Middle frontal gyrus (tissue), 1 donor: ENCODE measurements at regions not wholly inside any gene's neighbourhood (a gene's known extent, or its start where the extent isn't known, plus 50 kb on each side); places are given as distances from the start of the nearest gene placed in this dataset.
"Not testable (repeated sequence)": the region's sequence is repeated elsewhere in the genome, so short reads cannot be mapped to it uniquely, and the experiment has no call there.

Experiments used
- DNase-seq: peaks from one replicate; pipeline ENCODE4 v3.0.0-alpha.2; 2015; ENCODE audit warnings: low spot score; ENCODE audit errors: extremely low spot score

DNA sequence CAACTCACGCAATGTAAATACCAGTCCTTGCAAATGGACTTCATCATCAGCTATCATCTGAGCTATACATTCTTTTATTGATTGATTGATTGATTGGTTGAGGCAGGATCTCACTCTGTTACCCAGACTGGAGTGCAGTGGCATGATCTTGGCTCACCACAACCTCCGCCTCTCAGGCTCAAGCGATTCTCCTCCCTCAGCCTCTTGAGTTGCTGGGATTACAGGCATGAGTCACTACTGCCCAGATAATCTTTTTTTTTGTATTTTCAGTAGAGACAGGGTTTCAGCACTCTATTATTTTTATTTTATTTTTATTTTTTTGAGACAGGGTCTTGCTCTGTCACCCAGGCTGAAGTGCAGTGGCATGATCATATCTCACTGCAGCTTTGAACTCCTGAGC, 369.5 kb downstream of the MAT2B start:
- DNase-seq, result not testable (repeated sequence)

DNA sequence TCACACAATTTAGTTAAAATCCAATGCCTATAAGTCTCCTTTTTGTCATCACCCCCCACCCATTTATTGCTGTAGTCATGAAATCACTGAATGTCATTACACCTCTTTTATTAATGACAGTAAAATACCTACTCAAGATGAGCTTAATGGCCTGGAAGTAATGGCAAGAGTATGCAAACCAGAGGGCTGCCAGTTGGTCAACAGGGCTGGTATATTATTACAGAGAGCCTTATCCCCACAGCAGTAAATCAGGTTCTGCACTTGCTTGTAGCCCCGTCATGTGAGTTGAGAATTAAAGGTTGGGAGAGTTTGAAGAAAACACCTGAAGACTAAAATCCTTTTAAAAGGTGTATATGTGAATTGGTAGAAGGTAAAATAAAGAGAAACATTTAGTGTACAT, 372.4 kb downstream of the MAT2B start:
- no peak for DNase-seq

DNA sequence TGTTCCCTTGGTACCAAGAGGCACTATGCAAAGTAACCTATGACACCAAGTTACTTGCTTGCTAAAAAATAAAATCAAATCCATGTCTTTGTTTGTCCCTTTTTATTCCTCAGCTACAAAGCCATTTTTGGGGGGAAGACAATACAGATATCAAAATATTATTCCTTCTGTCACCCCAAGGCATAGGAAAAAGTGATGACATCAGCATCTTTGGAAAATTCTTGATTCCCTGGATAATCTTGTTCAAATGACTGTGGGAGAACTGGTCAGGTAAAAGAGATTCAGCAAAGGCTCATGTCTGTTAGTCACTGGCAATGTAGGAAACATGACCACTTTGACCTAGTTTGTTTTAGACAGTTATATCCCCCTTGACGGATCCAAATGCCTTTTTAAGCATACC, 373.1 kb downstream of the MAT2B start:
- DNase-seq, result no peak

DNA sequence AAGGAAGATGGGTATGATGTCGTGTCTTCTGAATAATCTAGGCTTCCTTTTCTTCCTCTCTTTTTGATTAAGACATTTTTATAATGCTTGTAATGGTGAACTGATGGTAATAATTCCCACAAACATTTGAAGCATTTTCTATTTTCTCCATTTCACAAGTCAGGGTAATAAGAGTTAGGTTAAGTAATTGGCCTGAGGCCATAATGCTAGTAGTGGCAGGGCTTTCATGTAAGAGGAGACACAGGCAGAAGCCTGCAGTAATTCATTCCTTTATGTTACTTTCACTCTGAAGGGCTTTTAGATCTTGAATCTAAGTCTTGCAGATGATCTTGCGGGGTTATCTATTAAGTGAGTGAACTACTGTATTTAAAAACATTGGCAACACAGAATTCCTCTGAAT, 374.9 kb downstream of the MAT2B start:
- DNase-seq, result no peak

DNA sequence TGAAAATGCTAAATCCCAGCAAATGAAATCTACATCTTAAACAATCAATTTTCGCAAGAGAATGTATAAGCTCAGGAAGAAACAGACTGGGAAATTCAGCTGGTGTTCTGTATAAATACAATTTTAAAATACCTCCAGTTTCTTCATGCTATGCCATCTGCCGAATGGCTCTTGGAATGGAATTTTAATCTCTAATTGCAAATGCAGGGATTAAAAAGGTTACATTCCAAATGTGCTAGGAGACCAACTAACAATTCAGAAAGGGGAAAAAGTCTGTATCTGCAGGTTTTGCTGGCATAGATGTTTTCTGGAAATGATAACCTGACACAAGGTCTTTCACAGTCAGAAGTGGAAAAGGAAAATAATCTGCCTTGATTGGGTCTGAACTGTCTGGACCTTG, 379.7 kb downstream of the MAT2B start:
- no peak for DNase-seq

DNA sequence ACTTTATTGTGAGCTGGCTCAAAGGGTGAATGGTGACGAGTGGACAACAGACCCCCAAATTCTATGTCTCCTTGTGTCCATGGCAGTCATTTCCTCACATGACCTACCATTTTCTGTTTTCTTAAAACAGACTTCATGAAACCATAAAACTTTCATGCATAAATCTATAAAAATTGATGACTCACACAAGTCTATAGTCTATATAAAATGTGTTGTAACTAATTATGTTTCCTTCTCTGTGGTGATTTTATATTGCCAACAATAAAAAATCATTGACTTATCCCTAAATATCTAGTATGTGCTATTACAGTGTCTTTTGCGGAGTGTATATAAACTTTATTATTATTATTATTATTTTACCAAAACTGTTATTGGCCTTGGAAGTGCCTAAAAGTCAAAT, 382.4 kb downstream of the MAT2B start:
- DNase-seq, result no peak

DNA sequence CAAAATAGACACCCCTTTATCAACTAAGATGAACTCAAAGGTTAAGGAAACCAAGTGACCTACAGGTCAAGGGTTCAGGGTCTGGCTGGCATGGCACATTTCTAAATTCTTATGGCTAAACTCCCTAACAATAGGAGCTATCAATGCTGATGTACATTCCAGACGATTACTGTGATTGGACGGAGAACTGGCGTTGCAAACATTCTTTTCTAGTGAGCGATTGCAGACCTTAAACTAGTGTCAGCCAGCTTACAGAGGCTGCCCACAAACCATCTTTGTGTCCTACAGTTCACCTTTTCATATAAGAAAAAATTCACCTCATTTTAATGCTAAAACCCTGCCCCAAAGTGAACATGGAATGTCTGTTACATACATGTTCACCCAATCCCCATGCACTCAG, 382.9 kb downstream of the MAT2B start:
- no peak for DNase-seq

DNA sequence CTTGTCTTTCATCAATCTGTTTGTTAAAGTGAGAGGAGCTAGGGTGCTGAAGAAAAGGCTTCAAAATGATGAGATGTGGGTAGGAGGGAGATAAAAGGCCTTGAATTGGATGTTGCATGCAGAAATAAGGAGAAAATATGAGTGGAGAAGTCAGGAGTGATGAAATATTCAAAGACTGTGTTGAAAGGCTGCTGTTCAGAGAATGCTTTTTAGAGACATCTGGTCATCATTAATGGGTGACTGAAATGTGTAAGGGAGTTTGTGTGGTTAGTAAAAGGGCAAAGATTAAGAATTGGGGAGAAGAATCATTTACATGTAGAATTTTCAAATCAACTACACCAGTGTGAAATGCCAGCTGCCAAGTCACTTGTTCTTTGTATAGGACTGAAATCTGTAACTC, 383.9 kb downstream of the MAT2B start:
- DNase-seq, result no peak

DNA sequence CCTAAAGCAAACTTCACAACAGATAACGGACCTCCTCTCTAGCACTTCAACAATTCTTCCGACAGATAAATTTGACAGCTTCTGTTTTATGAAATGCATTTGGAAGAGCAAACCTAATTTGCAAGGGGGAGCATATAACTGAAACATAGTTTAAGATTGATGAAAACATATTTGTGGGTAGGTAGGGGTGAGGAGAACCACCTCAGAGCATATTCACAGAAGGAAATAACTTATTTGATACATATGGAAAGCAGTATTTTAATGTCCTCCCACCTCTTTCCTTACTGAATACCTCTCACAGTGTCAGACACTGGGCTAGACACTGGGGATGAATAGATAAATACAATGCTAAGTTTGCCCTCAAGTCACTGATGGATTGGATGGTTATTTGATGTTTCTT, 384.8 kb downstream of the MAT2B start:
- DNase-seq, result no peak

DNA sequence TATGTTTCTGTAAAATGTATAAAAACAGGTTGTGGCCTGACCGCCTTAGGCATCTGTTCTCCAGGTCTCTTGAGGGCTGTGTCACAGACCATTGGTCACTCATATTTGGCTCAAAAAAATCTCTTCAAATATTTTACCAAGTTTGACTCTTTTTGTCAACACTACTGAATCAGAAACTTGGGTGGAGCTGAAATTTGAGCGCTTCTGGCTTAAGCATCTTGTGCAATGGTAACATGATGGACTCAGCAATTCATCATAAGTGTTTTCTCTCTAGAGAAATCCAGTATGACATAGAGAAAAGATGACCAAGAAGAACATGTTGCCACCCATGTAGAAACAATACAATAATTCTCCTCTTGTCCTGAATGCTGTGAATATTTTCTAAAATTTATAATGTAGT, 387.9 kb downstream of the MAT2B start:
- DNase-seq, result no peak

DNA sequence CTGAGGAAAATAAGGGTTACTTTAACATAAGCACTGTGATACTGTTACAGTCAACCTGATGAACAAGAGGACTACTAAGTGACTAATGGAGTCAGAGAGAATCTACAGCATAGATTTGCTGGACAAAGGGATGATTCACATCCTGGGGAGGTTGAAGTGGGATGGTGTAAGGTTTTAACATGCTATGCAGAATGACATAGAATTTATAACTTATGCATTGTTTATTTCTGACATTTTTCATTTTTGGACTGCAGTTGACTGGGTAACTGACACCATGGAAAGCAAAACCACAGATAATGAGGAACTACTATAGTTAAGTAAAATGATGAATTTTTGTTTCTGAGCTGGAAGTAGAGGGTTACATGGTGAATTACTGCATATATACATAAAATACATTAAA, 389.2 kb downstream of the MAT2B start:
- no peak for DNase-seq

DNA sequence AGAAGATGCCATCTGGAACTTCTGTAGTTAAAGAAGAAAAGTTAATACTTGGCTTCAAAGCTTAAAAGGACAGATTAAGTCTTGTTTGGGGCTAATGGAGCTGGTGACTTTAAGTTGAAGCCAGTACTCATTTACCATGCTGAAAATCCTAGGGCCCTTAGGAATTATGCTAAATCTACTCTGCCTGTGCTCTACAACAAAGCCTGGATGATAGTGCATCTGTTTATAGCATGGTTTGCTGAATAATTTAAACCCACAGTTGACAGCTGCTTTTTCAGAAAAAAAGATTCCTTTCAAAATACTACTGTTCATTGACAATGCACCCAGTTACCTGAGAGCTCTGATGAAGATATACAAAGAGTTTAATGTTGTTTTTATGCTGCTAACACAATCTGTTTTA, 393.5 kb downstream of the MAT2B start:
- DNase-seq, result no peak

DNA sequence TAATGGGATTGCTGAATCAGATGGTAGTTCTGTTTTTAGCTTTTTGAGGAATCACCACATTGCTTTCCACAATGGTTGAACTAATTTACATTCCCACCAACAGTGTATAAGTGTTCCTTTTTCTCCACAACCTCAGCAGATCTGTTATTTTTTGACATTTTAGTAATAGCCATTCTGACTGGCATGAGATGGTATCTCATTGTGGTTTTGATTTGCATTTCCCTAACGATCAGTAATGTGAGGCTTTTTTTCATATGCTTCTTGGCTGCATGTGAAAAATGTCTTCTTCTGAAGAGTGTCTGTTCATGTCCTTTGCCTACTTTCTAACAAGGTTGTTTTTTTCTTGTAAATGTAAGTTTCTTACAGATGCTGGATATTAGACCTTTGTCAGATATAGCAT, 402.4 kb downstream of the MAT2B start:
- DNase-seq, result not testable (repeated sequence)

DNA sequence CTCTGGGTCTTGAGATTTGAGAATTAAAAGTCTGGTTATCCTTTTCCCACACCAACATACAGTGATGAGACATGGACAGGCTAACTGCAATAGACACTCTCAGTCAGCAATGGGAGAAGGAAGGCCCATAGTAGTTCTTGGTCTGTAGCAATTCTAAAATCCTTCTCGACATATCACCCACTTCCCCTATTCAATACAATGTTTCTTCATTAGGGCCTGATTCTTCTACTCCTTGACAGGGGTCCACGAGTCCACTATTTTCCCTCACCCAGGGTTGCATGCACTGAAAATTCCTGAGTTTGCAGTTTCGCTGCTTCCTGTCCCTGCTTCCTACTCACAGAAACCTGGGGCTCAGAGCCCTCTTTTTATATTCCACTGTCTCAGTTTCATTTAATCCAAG, 402.8 kb downstream of the MAT2B start:
- DNase-seq, result no peak

DNA sequence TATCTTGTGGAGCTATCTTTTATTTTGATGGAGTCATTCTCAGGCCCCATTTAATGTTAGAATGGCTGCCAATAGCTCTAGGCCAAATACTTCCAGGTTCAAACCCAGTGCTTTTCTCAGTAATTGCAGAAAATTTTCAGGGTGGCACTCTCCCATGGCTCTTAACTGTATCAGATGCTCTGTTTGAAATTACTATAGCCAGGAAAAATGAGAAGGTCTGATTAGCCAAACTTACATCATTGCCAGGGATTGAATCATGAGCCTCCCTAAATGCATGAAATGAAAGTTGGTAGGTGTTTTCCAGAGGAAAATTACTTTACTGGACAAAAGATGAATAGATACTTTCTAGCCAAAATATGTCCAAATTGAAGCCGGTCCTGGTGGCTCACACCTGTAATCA, 404.8 kb downstream of the MAT2B start:
- no peak for DNase-seq

DNA sequence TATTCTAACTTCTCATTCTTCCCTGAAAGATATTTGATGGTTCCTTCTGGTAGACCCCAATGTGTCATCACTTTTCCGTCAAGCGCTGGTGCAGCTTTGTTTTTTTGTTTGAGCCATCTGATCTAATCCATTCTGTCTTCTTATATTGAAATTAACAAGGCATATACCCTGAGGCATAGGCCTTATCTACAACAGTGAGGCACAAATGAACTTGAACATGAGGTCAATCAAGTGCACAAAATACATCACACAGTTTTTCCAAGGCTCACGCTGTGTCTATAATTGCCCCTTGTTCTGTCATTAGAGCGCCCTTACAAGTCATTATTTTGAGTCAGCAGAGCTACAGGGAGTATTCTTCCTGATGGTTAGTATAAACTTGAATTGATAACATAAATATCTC, 406.6 kb downstream of the MAT2B start:
- DNase-seq, result no peak

DNA sequence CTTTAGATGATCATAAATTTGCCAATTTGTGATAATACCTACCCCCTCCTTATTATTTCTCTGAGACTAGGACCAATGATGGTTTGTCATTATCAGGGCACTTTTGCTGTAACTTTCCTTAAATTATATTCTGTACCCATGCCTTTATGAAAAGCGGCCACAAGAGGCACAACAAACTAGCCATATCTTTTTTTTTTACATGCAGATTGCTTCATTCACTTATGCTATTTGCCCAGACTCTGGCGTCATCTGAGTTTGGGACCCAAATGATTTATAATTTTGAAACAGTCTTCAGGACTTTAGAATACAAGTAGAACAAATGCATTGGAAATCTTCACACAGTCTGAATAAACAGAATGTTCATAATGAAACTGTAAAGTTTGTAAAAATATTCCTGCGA, 408.1 kb downstream of the MAT2B start:
- DNase-seq, result no peak

DNA sequence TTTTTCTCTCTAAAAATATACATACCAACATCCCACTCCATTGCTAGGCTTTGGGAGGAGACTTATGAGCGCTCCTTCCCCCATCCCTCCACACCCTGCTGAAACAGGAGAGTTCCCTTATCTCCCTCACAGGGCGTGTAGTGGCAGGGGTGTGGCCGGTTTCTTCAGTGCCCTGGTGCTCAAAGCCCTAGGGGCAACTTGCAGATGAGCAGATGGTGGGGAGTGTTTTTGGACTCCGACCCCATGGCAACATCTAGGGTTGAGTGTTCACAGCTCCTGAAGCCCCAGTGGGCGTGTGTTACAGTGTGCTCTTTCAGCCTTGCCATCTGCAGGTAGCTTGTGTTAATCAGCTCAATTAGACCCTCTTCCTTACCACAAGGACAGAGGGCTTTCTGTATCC, 409.5 kb downstream of the MAT2B start:
- no peak for DNase-seq

DNA sequence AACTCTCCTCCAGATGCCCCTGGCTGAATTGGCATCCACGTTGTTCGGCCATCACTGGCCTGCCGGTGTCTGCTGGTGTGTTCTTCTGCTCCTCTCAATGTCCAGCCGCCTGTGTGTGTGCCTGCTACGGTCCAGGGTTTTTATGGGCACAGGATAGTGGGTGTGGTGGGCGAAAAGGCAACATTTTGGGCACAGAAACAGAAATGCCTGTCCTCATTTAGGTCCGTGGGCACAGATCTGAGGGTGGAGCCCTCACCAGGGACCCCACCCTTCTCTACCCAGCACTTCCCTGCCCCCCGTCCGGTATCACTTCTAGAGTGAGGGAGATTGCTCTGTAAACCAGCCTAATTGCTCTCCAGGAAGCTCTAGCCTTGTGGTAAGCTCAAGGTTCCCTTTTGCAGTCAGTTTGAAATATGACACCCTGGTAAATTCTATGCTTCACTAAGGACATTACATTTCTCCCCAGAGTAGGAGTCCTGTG, 410.1 kb downstream of the MAT2B start:
- DNase-seq, result no peak

DNA sequence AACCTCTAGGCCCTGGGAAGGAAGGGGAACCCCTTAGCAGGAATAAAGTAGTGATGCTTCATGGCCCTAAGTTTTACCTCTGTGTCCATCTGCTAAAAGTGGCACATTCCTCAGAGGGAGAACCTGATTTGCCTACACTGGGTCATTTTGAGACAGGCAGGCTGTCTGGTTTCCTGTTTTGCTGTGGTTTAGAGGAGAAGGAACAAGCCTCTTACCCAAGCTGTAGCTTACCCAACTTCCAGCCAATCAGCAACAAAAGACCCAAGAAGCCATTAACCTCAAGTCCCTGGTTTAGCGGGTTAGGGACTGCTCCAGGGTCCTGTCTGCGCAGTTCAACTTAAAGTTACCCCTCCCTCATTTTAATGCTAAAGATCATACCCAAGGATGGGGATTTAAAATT, 411.0 kb downstream of the MAT2B start:
- DNase-seq, result no peak

DNA sequence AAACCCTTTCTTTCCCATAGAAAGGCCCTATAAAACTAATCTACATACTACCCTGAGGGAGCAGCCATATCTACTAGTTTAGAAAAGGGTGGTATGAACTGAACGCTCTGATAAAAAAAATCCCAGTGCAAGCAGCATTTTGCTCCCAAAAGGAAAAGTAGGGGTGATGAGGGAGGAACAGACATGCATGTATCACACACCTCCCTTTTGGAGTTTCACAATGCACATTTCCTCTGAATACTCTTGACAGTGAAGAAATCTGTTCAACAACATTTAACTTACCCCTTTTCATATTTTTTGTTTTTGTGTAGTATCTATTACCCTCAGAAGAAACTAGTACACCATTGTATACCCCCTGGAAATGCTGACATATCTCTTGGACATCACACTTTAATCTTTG, 411.4 kb downstream of the MAT2B start:
- no peak for DNase-seq

DNA sequence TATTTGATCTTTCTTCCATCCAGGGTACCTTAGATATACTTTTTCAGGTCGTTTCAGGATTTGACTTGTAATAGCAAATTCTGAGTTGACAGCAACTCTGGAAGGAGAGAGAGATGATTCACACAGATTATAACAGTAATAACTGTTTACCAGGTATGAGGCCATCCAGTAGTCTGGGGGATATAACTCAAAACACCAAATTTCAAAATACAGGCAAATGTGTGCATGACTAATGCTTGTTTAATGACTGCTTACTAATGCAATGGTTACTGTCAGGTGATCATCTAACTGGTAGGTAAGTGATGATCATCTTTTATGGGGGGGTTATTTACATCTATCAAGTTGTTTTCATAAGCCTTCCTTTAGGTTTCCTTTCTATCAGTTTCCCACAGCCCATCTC, 412.3 kb downstream of the MAT2B start:
- no peak for DNase-seq

DNA sequence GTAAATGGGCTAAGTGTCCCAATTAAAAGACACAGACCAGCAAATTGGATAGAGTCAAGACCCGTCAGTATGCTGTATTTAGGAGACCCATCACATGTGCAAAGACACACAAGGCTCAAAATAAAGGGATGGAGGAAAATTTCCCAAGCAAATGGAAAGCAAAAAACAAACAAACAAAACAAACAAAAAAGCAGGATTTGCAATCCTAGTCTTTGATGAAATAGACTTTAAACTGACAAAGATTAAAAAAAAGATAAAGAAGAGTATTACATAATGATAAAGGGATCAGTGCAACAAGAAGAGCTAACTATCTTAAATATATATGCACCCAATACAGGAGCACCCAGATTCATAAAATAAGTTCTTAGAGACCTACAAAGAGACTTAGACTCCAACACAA, 429.6 kb downstream of the MAT2B start:
- DNase-seq, result not testable (repeated sequence)

DNA sequence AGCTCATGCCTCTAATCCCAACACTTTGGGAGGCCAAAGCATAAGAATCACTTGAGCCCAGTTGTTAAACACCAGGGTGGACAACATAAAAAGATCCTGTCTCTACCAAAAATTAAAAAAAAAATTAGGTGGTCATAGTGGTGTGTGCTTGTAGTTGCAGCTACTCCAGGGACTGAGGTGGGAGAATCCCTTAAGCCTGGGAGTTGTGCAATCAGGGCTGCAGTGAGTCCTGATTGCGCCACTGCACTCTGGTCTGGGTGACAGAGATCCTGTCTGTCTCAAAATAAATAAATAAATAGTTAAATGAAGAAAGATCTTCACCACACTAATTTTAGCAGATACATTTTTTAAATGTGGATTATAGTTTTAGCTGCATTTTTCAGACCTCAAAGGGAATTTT, 433.2 kb downstream of the MAT2B start:
- DNase-seq, result no peak
